Right cardiac atrium (tissue), 5 donors: ENCODE measurements at regions not wholly inside any gene's neighbourhood (a gene's known extent, or its start where the extent isn't known, plus 50 kb on each side); places are given as distances from the start of the nearest gene placed in this dataset.

Experiments
- ATAC-seq, 2 donors: fragments of 200-7000 bp; cut with Tn5 transposase; one replicate each; pipeline versions ENCODE4 v1.8.0 to v1.9.1; 2020; ENCODE audit warnings: moderate library complexity in 2 of 2, mild to moderate bottlenecking in 1 of 2
- DNase-seq, 3 donors: peaks; one replicate each; pipeline ENCODE4 v3.0.0-alpha.2; 2020
- H3K27ac ChIP-seq: one replicate; pipeline ENCODE4 v1.5.1; 2013; ENCODE audit warnings: mild to moderate bottlenecking, low read length, control low read depth, moderate library complexity
- H3K27me3 ChIP-seq: one replicate; pipeline ENCODE4 v1.6.1; 2013; ENCODE audit not compliant: control insufficient read depth, insufficient read depth
- H3K4me1 ChIP-seq: one replicate; pipeline ENCODE4 v1.6.1; 2013; ENCODE audit warnings: low read length; ENCODE audit not compliant: control insufficient read depth, insufficient read depth
- H3K4me3 ChIP-seq: one replicate; pipeline ENCODE4 v1.5.1; 2013; ENCODE audit warnings: low read length, control low read depth
- H3K9me3 ChIP-seq: one replicate; pipeline ENCODE4 v1.6.1; 2013; ENCODE audit warnings: low read length; ENCODE audit not compliant: control insufficient read depth
- WGBS: extraction: QIAGEN DNeasy Blood & Tissue Kit; methylation state at CpG from one replicate; pipeline ENCODE4 v1.1.7; 2013; 5-methylcytosine and 5-hydroxymethylcytosine counted together
- intact Hi-C, 4 donors: fragments of 100-400 bp; cut with DNase I; formaldehyde crosslinking; loops; one replicate each; pipeline versions ENCODE4 v1.11.0 to v1.14.0; 2022 to 2023
- donor health status: healthy with polysubstance abuse.
- donor health status: DM: no; HTN: yes; CAD: no.
- donor health status: DM: no; HTN: no; CAD: no.
- donor health status: DM: no; HTN: yes; CAD: no; lungs with severe emphysema.
- donor health status: DM: yes; HTN: yes; CAD: no.

GRCh38 chrX:79231662-79232061, 87.2 kb downstream of the GPR174 start:
- 86% methylated on average over 2 of the region's 2 CpGs for WGBS
- no peaks in the 10 kb centered on the region for H3K9me3 ChIP-seq
- intact Hi-C loops, result no loop called here
- no peak overlapping the region for H3K27ac ChIP-seq
- H3K4me1 ChIP-seq, result no peaks in the 10 kb centered on the region
- no peak for ATAC-seq
- H3K4me3 ChIP-seq, result no peak overlapping the region
- H3K27me3 ChIP-seq, result no peaks in the 10 kb centered on the region
- no peak for DNase-seq
